ENCODE measurements at regions not wholly inside any gene's neighbourhood (a gene's known extent, or its start where the extent isn't known, plus 50 kb on each side); places are given as distances from the start of the nearest gene placed in this dataset.

- intact Hi-C loops (cut with micrococcal nuclease) = no loop called here
- POLR2A ChIA-PET = no interaction called here
Observed at GRCh38 chr5:56429110-56429561, 196.0 kb upstream of the ANKRD55 start.

DNA sequence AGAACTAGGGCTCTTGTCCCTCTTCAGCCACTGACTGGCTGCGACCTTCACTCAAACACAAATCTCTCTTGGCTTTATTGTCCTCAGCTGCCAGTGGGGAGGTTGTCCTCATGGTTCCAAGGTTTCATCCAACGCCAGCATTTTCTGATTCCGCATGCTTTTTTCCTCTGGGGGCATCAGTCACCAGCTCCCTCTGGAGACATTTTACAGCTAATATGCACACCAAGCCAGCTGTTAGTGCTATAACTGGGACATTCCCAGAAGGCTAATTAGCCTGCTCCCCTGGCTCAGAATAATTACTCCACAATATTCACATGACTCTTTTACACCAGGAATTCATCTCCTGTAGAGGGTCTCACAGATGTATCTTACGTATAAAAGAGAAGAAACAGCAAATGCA lies 193.6 kb upstream of the ANKRD55 start:
- intact Hi-C loops (cut with micrococcal nuclease) = no loop called here
- ChIA-PET POLR2A (interaction anchor here (0.6 kb wide), 1 partner anchor 21 kb away, joined by 3 read pairs; no protein-coding TSS in a partner anchor), CTCF (interaction anchor here (1.5 kb wide), 1 partner anchor 10 kb away, joined by 3 read pairs; no protein-coding TSS in a partner anchor)
- Mint-ChIP-seq H3K27me3 (ENCODE audit: insufficient read depth, unreplicated experiment) (no peaks in the 10 kb centered on the region), H3K9me3 (ENCODE audit: unreplicated experiment) (no peaks in the 10 kb centered on the region), H3K4me1 (ENCODE audit: insufficient read depth, unreplicated experiment) (no peaks in the 10 kb centered on the region), H3K27ac (ENCODE audit: low read depth, unreplicated experiment) (no peak overlapping the region), H3K4me3 (ENCODE audit: unreplicated experiment) (no peak overlapping the region), H3K36me3 (ENCODE audit: insufficient read depth, unreplicated experiment) (no peaks in the 10 kb centered on the region)
- no peak for TF ChIP-seq CTCF (IDR thresholded peaks at IDR 0.05; ENCODE audit: unreplicated experiment)
- DNase-seq (ENCODE audit: unreplicated experiment) = no peak
- no TSS peak for BruUV-seq (replicated peaks)

More at GRCh38 chr5:56429110-56429561, 196.0 kb upstream of the ANKRD55 start:
- CTCF ChIA-PET = interaction anchor here (1.2 kb wide), 1 partner anchor 14 kb away, joined by 3 read pairs; no protein-coding TSS in a partner anchor
- TF ChIP-seq CTCF (IDR thresholded peaks at IDR 0.05; ENCODE audit: unreplicated experiment) = no peak
- no TSS peak for BruUV-seq (replicated peaks)
- no peak for DNase-seq (ENCODE audit: unreplicated experiment)
- H3K9me3 Mint-ChIP-seq (ENCODE audit: unreplicated experiment) = no peaks in the 10 kb centered on the region
- no peak overlapping the region for H3K4me3 Mint-ChIP-seq (ENCODE audit: unreplicated experiment)
- H3K4me1 Mint-ChIP-seq (ENCODE audit: insufficient read depth, unreplicated experiment) = no peaks in the 10 kb centered on the region
- H3K27ac Mint-ChIP-seq (ENCODE audit: low read depth, unreplicated experiment) = no peak overlapping the region
- no peaks in the 10 kb centered on the region for H3K27me3 Mint-ChIP-seq (ENCODE audit: insufficient read depth, unreplicated experiment)
- H3K36me3 Mint-ChIP-seq (ENCODE audit: insufficient read depth, unreplicated experiment) = no peaks in the 10 kb centered on the region

DNA sequence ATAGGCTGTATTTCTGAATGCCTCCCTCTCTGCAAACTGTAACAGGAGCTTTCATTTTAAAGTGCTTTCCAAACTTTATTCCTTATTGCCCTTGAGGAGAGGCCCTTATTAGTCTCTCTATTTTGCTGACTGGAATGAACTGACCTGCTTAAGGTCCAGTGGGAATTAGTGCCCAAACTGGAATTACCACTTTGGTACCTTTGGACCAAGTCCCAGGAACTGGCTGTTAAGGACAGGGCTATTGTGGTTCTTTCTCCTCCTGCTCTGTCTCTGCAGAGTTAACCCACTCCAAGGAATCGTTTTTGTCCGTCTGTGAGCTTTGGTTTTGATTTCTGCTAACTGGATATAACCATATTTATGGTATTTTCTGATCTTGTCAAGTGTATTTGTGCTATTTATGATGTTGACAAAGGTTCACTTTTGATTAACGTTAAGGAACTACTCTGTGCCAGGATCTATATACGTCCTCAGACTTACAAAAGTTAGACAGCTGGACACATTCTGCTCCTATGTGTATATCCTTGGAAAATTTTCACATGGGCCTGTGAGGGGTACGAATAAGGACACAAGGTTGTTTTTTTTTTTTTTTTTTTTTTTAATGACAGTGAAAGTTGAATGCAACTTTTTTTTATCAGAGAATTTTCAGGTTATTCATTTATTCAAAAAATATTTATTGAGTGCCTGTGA lies 189.1 kb upstream of the ANKRD55 start:
- Mint-ChIP-seq H3K27ac (ENCODE audit: low read depth, unreplicated experiment) (no peak overlapping the region), H3K36me3 (ENCODE audit: insufficient read depth, unreplicated experiment) (no peaks in the 10 kb centered on the region), H3K27me3 (ENCODE audit: insufficient read depth, unreplicated experiment) (no peaks in the 10 kb centered on the region), H3K4me3 (ENCODE audit: unreplicated experiment) (no peak overlapping the region), H3K4me1 (ENCODE audit: insufficient read depth, unreplicated experiment) (no peaks in the 10 kb centered on the region), H3K9me3 (ENCODE audit: unreplicated experiment) (peaks cover 17% of the 10 kb centered on the region)
- ChIA-PET CTCF (interaction anchor here (0.7 kb wide), 2 partner anchors 9 to 201 kb away, joined by 3 to 4 read pairs; no protein-coding TSS in a partner anchor), POLR2A (interaction anchor here (0.5 to 1.2 kb wide), 2 partner anchors 10 to 56 kb away, joined by 3 read pairs; no protein-coding TSS in a partner anchor)
- DNase-seq (ENCODE audit: unreplicated experiment) = no peak
- intact Hi-C loops (cut with micrococcal nuclease) = no loop called here
- BruUV-seq (replicated peaks) = no TSS peak
- no peak for TF ChIP-seq CTCF (IDR thresholded peaks at IDR 0.05; ENCODE audit: unreplicated experiment)

DNA sequence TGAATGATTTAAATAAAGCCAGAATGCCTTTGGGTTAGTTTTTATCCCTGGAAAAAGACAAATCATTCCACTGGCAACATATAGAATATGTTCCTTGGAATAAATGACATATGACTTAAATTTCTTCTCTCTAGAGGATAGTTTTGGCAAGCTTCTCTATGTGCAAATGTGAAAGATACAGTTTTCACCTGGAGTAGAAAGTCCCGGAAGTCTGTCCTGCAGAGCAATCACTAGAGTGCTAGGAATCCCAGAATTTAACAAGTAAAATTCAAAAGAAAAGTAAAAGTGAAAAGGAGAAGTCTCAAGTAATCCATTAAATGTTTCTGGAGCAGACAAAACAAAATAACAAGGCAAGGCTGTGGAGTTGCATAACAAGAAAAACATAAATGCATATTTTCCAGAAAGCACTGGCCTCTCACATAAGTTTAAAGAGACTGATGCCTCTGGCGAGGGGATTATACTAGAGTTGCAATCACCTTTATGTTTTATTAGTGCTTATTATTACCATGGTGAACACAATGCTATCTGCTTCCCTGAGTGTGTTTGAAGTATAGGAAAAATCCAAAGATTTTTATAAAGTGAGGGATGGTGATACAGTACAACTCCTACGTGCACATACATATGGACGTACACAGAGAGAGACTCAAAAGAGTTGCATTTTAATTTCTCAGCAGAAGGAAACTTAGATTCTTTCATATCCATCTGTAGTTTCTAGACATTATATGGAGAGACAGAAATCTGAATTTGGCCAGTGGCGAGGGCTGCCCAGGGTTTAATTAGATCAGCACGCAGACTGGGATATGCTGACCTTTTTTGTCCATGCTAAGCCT lies 188.3 kb upstream of the ANKRD55 start:
- intact Hi-C loops (cut with micrococcal nuclease) = no loop called here
- no TSS peak for BruUV-seq (replicated peaks)
- POLR2A ChIA-PET = interaction anchor here (1.2 kb wide), 1 partner anchor 56 kb away, joined by 3 read pairs; no protein-coding TSS in a partner anchor
- Mint-ChIP-seq H3K4me1 (ENCODE audit: insufficient read depth, unreplicated experiment) (no peaks in the 10 kb centered on the region), H3K27ac (ENCODE audit: low read depth, unreplicated experiment) (no peak overlapping the region), H3K9me3 (ENCODE audit: unreplicated experiment) (peaks cover 17% of the 10 kb centered on the region), H3K36me3 (ENCODE audit: insufficient read depth, unreplicated experiment) (no peaks in the 10 kb centered on the region), H3K27me3 (ENCODE audit: insufficient read depth, unreplicated experiment) (no peaks in the 10 kb centered on the region), H3K4me3 (ENCODE audit: unreplicated experiment) (no peak overlapping the region)
- DNase-seq (ENCODE audit: unreplicated experiment) = no peak
- no peak for TF ChIP-seq CTCF (IDR thresholded peaks at IDR 0.05; ENCODE audit: unreplicated experiment)
- CTCF ChIA-PET = no interaction called here

Measured in MCF 10A (cell line).